Activated CD4-positive, alpha-beta memory T cell treated with anti-CD3 and anti-CD28 coated beads for 36 hours (primary cell): ENCODE measurements at regions not wholly inside any gene's neighbourhood (a gene's known extent, or its start where the extent isn't known, plus 50 kb on each side); places are given as distances from the start of the nearest gene placed in this dataset.

Source experiments
- CTCF ChIA-PET: fragments of 350-600 bp; sonication (Branson Sonifier 250); formaldehyde crosslinking; loops from one replicate; lab custom pipeline; 2021; ENCODE audit warnings: antibody characterized with exemption, inconsistent platforms; lab: Charles Lee
- POLR2A ChIA-PET: fragments of 350-600 bp; sonication (Branson Sonifier 250); formaldehyde crosslinking; loops from one replicate; lab custom pipeline; 2021; ENCODE audit warnings: antibody characterized with exemption; lab: Charles Lee
- DNase-seq: peaks from one replicate; pipeline ENCODE4 v3.0.0-alpha.2; 2020
- H3K27ac Mint-ChIP-seq: one replicate; pipeline ENCODE4 v1.8.0; 2021; ENCODE audit warnings: mixed read lengths
- H3K27me3 Mint-ChIP-seq: one replicate; pipeline ENCODE4 v1.8.0; 2021; ENCODE audit warnings: mixed read lengths
- H3K36me3 Mint-ChIP-seq: one replicate; pipeline ENCODE4 v1.8.0; 2021; ENCODE audit warnings: mixed read lengths
- H3K4me1 Mint-ChIP-seq: one replicate; pipeline ENCODE4 v1.8.0; 2021; ENCODE audit warnings: low read depth, mixed read lengths
- H3K4me3 Mint-ChIP-seq: one replicate; pipeline ENCODE4 v1.8.0; 2021; ENCODE audit warnings: mild to moderate bottlenecking, mixed read lengths
- H3K9me3 Mint-ChIP-seq: one replicate; pipeline ENCODE4 v1.8.0; 2021; ENCODE audit warnings: mixed read lengths
- intact Hi-C: fragments of 100-400 bp; cut with micrococcal nuclease; formaldehyde crosslinking; loops from one replicate; pipeline ENCODE4 v1.15.1; 2023

GRCh38 chr1:212177542-212177941 lies 107.7 kb upstream of the PPP2R5A start:
- intact Hi-C loops = no loop called here
- POLR2A ChIA-PET = no interaction called here
- no peaks in the 10 kb centered on the region for H3K4me1 Mint-ChIP-seq
- no peak overlapping the region for H3K4me3 Mint-ChIP-seq
- no peak for DNase-seq
- no peak overlapping the region for H3K27ac Mint-ChIP-seq
- no peaks in the 10 kb centered on the region for H3K27me3 Mint-ChIP-seq
- H3K9me3 Mint-ChIP-seq = no peaks in the 10 kb centered on the region
- no peaks in the 10 kb centered on the region for H3K36me3 Mint-ChIP-seq
- CTCF ChIA-PET = no interaction called here

DNA sequence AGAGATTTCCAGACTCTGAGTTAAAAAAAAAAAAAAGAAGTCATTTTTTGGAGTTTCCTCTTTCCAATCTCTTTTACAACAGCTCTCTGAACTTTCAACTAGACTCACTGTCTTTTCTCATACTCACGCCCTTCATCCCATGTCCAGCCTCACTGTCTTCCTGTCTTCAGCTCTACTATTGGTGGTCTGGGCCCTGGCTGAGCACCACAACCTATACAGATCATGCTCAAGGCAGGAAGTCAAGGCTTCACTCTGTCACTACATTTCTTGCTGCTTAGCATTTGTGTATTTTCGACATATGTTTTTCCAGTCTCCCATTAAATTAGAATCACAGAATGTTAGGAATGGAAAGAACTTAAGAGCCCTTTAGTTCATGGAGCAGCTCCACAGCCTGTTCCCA lies 106.4 kb upstream of the PPP2R5A start:
- H3K4me1 Mint-ChIP-seq = no peaks in the 10 kb centered on the region
- H3K9me3 Mint-ChIP-seq = no peaks in the 10 kb centered on the region
- no peak overlapping the region for H3K4me3 Mint-ChIP-seq
- intact Hi-C loops = no loop called here
- no peak overlapping the region for H3K27ac Mint-ChIP-seq
- CTCF ChIA-PET = interaction anchor here (1.0 kb wide), 1 partner anchor 24 kb away, joined by 3 read pairs; no protein-coding TSS in a partner anchor
- no peaks in the 10 kb centered on the region for H3K27me3 Mint-ChIP-seq
- no peak for DNase-seq
- POLR2A ChIA-PET = no interaction called here
- no peaks in the 10 kb centered on the region for H3K36me3 Mint-ChIP-seq

GRCh38 chr1:212179394-212180076 lies 105.7 kb upstream of the PPP2R5A start:
- Mint-ChIP-seq H3K27ac (no peak overlapping the region), H3K9me3 (no peaks in the 10 kb centered on the region), H3K4me1 (no peaks in the 10 kb centered on the region), H3K36me3 (no peaks in the 10 kb centered on the region), H3K27me3 (no peaks in the 10 kb centered on the region), H3K4me3 (no peak overlapping the region)
- peak; percentile 13 for DNase-seq
- intact Hi-C loops = no loop called here
- POLR2A ChIA-PET = interaction anchor here (1.1 kb wide), 1 partner anchor 18 kb away, joined by 3 read pairs; no protein-coding TSS in a partner anchor
- CTCF ChIA-PET = interaction anchor here (1.0 kb wide), 1 partner anchor 24 kb away, joined by 3 read pairs; no protein-coding TSS in a partner anchor

- CTCF ChIA-PET = no interaction called here
These were observed 104.0 kb upstream of the PPP2R5A start for GRCh38 chr1:212181015-212181882.

GRCh38 chr1:212182171-212182570 lies 103.0 kb upstream of the PPP2R5A start:
- Mint-ChIP-seq H3K9me3 (no peaks in the 10 kb centered on the region), H3K27ac (no peak overlapping the region), H3K36me3 (no peaks in the 10 kb centered on the region), H3K27me3 (no peaks in the 10 kb centered on the region), H3K4me1 (peaks cover 10% of the 10 kb centered on the region), H3K4me3 (no peak overlapping the region)
- intact Hi-C loops = no loop called here
- no peak for DNase-seq
- CTCF ChIA-PET = no interaction called here
- POLR2A ChIA-PET = no interaction called here

More at GRCh38 chr1:212181015-212181882, 104.0 kb upstream of the PPP2R5A start:
- no peaks in the 10 kb centered on the region for H3K27me3 Mint-ChIP-seq
- intact Hi-C loops = no loop called here
- H3K4me1 Mint-ChIP-seq = peaks cover 1% of the 10 kb centered on the region
- no peak for DNase-seq
- POLR2A ChIA-PET = no interaction called here
- H3K9me3 Mint-ChIP-seq = no peaks in the 10 kb centered on the region
- no peak overlapping the region for H3K27ac Mint-ChIP-seq
- H3K36me3 Mint-ChIP-seq = no peaks in the 10 kb centered on the region
- H3K4me3 Mint-ChIP-seq = no peak overlapping the region

GRCh38 chr1:212182579-212182978 lies 102.6 kb upstream of the PPP2R5A start:
- no peaks in the 10 kb centered on the region for H3K36me3 Mint-ChIP-seq
- no peaks in the 10 kb centered on the region for H3K27me3 Mint-ChIP-seq
- intact Hi-C loops = no loop called here
- no peaks in the 10 kb centered on the region for H3K9me3 Mint-ChIP-seq
- H3K4me1 Mint-ChIP-seq = peaks cover 13% of the 10 kb centered on the region
- no peak for DNase-seq
- no peak overlapping the region for H3K4me3 Mint-ChIP-seq
- H3K27ac Mint-ChIP-seq = no peak overlapping the region
- CTCF ChIA-PET = no interaction called here
- POLR2A ChIA-PET = no interaction called here

GRCh38 chr1:212186427-212187207 lies 98.6 kb upstream of the PPP2R5A start:
- Mint-ChIP-seq H3K4me3 (no peak overlapping the region), H3K36me3 (no peaks in the 10 kb centered on the region), H3K27me3 (no peaks in the 10 kb centered on the region), H3K27ac (peak overlapping the region; percentile 2), H3K9me3 (no peaks in the 10 kb centered on the region), H3K4me1 (peaks cover 24% of the 10 kb centered on the region)
- CTCF ChIA-PET = no interaction called here
- POLR2A ChIA-PET = interaction anchor here (0.7 kb wide), 1 partner anchor 61 kb away, joined by 5 read pairs; no protein-coding TSS in a partner anchor
- intact Hi-C loops = no loop called here
- DNase-seq = no peak

GRCh38 chr1:212188599-212189351 lies 96.4 kb upstream of the PPP2R5A start:
- Mint-ChIP-seq H3K4me3 (no peak overlapping the region), H3K36me3 (no peaks in the 10 kb centered on the region), H3K4me1 (peaks cover 24% of the 10 kb centered on the region), H3K27ac (no peak overlapping the region), H3K27me3 (no peaks in the 10 kb centered on the region), H3K9me3 (no peaks in the 10 kb centered on the region)
- DNase-seq = peak; percentile 36
- CTCF ChIA-PET = interaction anchor here (0.6 kb wide), 1 partner anchor 279 kb away, joined by 3 read pairs; no protein-coding TSS in a partner anchor
- intact Hi-C loops = no loop called here
- POLR2A ChIA-PET = no interaction called here

- POLR2A ChIA-PET = no interaction called here
- Mint-ChIP-seq H3K4me3 (no peak overlapping the region), H3K27me3 (no peaks in the 10 kb centered on the region), H3K4me1 (peaks cover 24% of the 10 kb centered on the region), H3K27ac (no peak overlapping the region), H3K9me3 (no peaks in the 10 kb centered on the region), H3K36me3 (no peaks in the 10 kb centered on the region)
- CTCF ChIA-PET = interaction anchor here (0.6 kb wide), 1 partner anchor 167 kb away, joined by 3 read pairs; no protein-coding TSS in a partner anchor
- DNase-seq = no peak
- intact Hi-C loops = no loop called here
These were observed 95.9 kb upstream of the PPP2R5A start for GRCh38 chr1:212189352-212189738.

GRCh38 chr1:212190169-212190568 lies 95.0 kb upstream of the PPP2R5A start:
- ChIA-PET POLR2A (no interaction called here), CTCF (interaction anchor here (0.6 kb wide), 1 partner anchor 166 kb away, joined by 3 read pairs; no protein-coding TSS in a partner anchor)
- peaks cover 6% of the 10 kb centered on the region for H3K9me3 Mint-ChIP-seq
- no peaks in the 10 kb centered on the region for H3K36me3 Mint-ChIP-seq
- intact Hi-C loops = no loop called here
- H3K27ac Mint-ChIP-seq = no peak overlapping the region
- DNase-seq = no peak
- H3K27me3 Mint-ChIP-seq = no peaks in the 10 kb centered on the region
- H3K4me3 Mint-ChIP-seq = no peak overlapping the region
- H3K4me1 Mint-ChIP-seq = peaks cover 24% of the 10 kb centered on the region

DNA sequence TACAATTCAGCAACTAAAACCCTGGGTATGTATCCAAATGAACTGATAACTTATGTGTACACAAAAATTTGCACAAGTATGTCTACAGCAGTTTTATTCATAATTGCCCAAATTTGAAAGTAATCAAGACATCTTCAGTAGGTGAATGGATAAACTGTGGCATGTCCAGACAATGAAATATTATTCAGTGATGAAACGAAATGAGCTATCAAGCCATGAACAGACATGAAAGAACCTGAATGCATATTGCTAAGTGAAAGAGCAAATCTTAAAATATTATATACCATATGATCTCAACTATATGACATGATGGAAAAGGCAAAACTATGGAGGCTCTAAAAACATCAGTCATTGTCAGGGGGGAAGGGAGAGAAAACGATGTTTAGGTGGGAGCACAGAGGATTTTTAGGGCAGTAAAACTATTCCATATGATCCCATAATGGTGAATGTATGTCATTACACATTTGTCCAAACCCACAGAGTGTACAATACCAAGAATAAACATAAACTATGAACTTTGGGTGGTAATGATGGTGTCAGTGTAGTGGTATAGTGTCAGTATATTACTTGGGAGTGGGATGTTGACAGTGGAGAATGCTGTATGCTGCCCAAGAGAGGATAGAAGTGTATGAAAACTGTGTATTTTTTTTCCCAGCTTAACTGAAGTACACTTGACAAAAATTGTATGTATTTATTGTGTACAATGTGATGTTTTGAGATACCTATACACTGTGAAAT lies 92.8 kb upstream of the PPP2R5A start:
- no peak overlapping the region for H3K27ac Mint-ChIP-seq
- no peaks in the 10 kb centered on the region for H3K27me3 Mint-ChIP-seq
- H3K9me3 Mint-ChIP-seq = peaks cover 6% of the 10 kb centered on the region
- DNase-seq = no peak
- H3K36me3 Mint-ChIP-seq = no peaks in the 10 kb centered on the region
- H3K4me1 Mint-ChIP-seq = peaks cover 12% of the 10 kb centered on the region
- CTCF ChIA-PET = no interaction called here
- intact Hi-C loops = no loop called here
- POLR2A ChIA-PET = no interaction called here
- H3K4me3 Mint-ChIP-seq = no peak overlapping the region
